HG03280 (cell line): ENCODE measurements at regions not wholly inside any gene's neighbourhood (a gene's known extent, or its start where the extent isn't known, plus 50 kb on each side); places are given as distances from the start of the nearest gene placed in this dataset.

Experiments used
- ATAC-seq: cut with Tn5 transposase; IDR thresholded peaks from one replicate; pipeline ENCODE4 v1.9.1; 2021; ENCODE audit warnings: mild to moderate bottlenecking, moderate library complexity; ENCODE audit not compliant: unreplicated experiment

DNA sequence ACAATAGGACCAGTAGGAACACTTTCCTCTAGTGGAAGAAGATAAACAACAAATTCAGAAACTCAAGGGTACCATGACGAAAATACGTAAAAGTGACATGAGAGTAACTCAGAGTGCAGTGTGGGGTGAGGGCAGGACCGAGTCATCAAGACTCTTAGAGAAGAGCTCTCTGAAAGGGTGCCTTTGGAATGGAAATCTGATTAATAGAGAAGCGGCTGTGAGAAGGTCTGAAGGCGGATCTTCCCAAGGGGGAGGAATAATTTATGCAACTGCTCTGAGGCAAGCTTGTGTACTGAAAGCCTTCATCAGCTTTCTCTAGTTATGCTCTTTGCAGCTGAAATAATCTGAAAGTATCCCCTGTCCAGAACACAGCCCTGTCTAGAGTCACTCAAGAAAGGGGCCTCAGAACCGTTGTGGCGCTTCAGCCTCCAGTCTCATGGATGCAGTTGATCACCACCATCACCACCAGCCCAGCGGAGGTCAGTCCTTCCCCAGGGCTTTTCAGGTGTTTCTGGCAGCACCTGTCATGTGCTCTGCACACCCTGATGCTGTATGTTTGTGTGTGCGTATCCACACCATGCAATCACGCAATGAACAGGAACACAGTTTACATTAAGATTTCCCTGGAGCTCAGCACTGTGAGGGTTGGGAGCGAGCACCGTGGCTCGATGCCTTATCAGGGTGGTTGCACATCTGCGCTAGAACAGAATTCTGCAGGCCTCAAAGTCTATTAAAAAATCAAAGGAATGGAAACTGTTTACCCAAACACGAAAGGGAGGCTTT, 396.5 kb downstream of the SMOC2 start:
- no peak for ATAC-seq

DNA sequence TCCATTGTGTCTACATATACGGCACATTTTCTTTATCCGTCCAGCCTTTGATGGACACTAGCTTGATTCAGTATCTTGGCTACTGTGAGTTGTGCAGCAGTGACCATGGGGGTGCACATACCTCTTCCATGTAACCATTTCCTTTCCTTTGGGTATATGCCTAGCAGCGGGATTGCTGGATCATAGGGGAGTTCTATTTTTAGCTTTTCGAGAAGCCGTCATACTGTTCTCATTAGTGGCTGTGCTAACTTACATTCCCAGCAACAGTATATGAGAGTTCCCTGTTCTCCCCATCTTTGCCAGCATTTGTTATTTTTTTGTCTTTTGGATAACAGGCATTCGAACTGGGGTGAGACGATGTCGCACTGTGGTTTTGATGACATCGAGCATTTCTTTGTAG, 395.0 kb downstream of the SMOC2 start:
- ATAC-seq, result no peak

DNA sequence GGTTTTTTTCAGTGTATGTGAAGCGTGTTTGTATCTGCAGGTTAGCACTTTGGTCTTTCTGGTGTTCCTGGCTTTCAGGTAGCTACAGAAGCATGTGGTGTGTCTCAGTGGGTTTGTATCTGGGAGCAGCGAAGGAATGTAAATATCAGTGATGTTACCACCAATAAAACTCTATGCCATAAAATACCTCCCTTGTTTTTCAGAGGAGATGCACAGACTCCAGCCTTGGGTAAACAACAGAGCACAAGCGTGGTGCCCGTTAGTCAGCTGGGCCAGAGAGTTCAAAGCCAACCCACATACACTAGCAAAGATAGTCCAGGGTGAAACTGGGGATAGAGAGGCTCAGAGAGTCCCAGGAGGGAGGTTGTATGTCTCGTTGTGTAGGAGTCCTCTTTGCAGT, 393.8 kb downstream of the SMOC2 start:
- no peak for ATAC-seq

DNA sequence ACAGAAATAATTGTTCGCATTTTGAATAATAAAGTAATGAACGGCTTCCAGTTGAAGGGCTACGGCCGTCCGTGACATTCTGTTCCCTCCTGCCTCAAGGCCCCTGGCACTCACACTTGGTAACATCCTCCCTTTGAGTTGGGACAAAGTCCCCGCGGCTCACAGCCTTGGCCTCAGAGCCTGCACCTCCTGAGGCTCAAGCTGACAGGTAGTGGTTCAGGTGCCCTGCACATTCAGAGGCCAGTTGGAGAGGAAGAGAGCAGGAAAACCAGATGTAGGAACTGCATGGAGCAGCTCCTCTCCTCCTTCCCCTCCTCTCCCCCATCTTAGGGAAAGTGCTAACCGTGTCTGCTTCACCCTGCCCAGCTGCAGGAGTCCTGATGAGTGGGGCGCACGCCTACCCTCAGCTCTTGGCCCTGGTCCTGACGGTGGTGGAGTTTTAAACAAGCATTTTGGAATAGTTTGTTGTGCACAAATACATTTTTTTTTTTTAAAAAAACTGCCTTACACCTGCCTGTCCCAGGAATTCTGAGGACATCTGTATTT, 393.1 kb downstream of the SMOC2 start:
- ATAC-seq, result no peak

DNA sequence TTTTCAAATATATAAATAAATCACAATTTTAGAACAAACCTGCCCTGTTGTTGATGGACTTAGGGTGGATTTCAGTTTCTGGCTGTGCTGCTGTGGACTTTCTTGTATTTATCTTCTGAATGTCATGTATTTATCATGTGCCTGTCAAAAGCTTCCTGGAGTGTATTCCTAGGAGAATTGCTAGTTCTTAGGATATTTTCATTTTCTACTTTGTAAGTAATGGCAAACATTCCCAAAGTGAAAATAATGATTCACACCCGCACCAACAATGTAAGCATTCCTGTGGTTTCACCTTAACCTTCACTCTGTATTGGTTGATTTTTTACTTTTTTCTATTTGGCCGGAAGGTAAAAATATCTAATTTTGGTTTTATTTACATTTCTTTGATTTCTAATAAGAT, 387.8 kb downstream of the SMOC2 start:
- no peak for ATAC-seq

DNA sequence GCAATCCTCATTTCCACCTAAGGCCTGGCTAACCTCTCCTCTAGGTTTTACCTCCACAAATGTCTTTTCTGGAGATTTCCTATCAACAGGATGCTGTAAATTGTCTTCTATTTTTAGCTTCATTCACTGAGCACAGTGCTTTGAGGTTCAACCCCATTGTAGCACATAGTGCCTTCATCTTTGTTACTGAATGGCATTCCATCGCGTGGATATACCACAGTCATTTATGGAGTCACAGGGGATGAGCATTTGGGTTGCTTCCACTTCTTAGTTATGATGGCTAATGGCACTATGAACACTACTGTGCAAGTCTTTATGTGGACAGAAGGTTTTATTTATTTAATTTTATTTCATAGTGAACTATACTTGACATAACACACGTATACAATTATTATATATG, 387.1 kb downstream of the SMOC2 start:
- ATAC-seq, result no peak

DNA sequence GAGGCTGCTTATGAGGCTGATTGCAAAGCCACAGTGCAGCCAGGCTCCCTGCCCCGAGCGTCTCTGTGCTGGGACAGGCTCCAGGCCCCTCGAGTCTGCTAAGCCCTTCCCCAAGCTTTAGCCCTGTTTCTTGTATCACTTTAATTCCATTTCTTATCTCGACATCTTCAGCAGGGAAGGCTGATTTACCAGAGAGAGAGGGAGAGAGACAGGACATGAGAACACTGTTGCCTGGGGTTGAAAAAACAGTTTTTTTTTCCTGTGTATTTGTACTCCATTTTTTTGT, 386.5 kb downstream of the SMOC2 start:
- ATAC-seq, result no peak

DNA sequence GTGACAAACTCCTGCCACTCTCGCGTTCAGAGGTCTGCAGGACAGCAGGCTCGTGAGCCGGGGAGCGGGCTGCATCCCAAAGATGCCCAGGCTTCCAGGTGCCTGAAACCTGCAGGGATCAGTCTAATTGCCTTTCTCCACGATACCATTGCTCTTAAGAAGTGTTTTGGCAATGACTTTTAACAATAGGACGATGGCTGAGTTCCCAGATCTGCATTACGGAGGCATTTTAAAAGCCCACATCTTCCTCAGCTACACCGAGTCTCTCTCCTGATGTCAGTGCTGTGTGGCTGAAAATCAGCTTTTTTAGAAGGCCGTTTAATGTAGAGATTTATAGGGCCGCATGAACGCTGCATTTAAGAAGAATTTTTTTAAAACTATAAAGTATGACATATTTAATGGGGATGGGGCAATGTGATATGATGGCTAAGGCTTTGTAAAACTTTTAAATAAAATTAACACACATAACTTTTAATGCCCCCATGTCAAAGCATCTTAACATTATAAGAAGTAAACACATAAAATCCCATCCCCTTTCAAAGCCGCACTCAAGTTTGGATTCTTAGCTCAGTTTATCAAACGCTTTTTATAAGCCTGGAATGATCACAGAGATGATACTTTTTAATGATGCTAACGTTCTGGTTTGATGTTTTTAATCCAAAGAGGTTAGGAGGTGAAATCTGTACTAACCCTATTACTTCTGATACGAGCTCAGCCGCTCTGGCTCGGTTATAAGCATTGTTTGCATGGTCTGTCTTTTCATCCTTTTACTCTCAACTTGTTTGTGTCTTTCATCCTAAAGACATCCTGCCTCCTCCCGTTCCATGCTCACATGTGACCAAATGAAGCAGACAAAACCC, 386.0 kb downstream of the SMOC2 start:
- ATAC-seq, result no peak

DNA sequence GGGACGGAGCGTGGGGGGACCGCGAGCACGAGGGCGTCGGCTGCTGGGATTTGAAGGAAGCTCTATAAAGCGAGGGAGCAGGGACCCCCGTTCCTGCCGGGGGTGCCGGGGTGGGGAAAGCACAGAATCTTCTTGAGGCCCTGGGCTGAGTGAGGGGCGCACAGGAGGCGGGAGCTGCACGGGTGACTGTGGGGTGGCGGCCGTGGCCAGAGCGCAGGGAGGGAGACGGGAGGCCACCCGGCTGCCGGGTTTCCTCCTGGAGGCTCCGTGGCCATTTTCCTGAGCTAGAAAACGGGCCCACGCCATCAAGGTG, 385.1 kb downstream of the SMOC2 start:
- no peak for ATAC-seq

DNA sequence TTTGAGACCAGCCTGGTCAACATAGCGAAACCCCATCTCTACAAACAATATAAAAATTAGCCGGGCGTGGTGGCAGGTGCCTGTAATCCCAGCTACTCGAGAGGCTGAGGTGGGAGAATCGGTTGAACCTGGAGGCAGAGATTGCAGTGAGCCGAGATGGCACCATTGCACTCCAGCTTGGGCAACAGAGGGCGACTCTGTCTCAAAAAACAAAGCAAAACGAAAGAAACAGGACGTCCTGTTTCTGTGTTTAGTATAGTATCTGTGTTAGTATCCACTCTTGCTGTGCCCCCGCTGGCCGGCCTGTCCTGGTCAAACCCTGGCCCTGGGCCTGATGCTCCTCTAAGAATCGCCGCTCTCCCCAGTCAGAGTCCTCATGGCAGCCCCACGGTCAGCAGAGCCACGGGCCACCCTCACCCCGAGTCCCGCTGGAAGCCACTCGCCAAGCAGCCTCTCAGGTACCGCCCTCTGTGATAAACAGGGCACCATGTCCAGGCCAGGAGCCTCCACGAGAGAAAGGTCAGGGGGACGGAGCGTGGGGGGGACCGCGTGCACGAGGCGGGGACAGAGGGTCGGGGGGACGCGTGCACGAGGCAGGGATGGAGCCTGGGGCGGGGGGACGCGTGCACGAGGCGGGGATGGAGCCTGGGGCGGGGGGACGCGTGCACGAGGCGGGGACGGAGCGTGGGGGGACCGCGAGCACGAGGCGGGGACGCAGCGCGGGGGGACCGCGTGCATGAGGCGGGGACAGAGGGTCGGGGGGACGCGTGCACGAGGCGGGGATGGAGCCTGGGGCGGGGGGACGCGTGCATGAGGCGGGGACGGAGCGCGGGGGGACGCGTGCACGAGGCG, 384.5 kb downstream of the SMOC2 start:
- ATAC-seq, result no peak

DNA sequence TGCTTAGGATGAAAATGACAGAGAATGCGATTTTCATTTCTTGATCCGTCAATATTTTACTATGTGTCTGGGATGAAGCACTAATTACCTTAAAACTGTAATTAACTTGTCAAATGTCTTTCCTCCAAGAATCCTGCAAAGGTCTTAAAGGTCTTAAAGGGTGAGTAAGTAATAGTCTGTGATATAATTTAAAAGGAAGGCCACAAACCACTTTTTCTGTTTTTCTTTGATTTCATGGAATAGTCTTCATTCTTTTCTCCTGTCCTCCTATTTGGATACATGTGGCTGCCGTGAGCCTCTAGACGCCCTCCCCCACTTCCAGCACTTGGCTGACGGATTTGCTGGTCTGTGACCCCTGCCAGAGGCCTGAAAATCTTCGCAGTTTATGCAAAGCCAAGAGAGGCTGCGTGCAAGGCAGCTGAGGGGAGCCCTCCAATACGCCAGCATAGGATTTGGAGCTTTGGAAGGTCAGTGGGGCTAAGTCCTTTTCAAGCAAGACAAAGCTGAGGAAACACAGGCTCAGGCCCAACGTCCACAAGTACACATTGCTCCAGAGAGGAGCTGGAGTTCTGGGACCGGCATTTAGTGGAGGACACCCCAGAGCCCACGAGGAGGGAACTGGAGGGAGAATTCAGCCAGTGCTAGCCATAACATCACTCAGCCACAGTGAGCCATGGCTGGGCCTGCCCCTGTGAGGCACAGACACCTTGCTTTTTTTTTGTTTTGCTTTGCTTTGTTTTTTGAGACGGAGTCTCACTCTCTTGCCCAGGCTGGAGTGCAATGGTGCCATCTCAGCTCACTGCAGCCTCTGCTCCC, 382.6 kb downstream of the SMOC2 start:
- ATAC-seq, result no peak

DNA sequence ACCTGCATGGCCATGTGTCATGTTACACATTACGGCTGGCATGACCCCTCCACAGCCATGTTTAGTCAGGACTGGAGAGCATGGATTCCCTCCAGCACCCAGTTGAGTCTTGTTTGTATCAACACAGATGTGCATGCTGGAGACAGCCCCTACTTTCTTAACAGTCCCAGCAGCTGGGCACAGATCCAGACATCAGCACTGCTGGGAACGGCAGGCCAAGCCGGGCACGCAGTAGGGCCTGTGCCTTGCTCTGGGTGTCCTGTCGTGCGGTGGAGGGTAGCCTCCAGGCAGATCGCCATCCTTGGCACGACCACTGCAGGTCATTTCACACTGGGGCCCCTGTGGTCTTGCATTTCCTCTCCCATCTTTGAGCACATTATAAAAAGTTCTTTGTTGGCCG, 381.4 kb downstream of the SMOC2 start:
- ATAC-seq, result no peak

DNA sequence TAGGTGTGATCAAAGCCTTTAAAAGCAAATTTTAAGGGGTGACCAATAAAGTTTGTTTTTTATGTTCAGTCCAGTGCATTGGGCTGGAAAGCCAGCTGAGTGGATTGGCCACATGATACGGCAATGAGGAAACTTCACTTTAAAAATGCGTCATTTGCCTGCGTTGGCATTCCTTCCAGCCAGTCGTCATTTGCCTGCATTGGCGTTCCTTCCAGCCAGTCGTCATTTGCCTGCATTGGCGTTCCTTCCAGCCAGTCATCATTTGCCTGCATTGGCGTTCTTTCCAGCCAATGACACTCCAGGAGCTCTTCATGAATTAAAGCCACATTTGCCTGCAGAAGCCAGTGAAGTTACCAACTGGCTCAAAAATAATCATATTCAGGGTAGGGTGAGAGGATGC, 378.6 kb downstream of the SMOC2 start:
- ATAC-seq, result no peak

DNA sequence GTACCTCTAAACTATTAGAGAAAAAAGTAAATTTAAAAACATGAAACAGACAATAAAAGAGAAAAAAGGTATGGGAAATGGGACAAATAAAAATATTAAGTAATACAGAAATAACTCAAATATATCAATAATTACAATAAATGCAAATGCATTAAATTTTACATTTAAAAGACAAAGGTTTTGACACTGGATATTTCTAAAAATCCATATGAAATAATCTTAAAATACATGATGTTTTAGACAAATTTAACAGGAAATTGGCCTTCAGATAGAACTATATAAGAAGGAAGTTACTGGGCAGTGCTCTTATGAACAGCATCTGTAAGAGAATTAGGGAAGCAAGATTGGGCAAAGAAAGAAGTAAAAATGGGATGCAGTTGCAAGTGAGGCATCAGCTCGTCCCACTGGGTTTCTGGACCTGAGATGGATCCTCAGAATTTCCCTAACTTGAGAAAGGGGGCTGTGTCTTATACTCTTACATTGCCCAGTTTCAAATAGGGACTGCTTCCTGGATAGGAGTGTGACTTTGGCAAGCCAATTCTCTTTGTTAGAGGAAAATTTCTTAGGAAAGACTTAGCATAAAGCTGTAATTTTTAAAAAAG, 376.7 kb downstream of the SMOC2 start:
- ATAC-seq, result no peak

DNA sequence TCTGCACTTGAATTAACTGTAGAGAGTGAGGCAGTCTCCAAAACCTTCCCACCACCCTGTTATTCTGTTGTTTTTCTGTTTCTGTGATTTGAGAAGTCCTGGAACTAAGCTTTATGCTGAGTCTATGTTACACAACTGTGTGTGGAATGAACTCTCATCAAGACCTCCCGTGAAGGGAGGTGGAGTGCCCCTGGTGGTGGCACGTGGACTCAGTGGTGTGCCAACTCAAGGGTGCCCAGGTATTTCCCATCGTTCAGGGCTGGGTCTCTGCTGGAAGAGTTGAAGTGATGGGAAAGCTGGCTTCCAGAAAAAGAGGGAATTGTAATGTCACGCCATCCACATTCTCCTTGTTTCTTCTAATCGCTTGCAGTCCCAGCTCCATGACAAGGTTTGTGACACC, 374.2 kb downstream of the SMOC2 start:
- no peak for ATAC-seq

DNA sequence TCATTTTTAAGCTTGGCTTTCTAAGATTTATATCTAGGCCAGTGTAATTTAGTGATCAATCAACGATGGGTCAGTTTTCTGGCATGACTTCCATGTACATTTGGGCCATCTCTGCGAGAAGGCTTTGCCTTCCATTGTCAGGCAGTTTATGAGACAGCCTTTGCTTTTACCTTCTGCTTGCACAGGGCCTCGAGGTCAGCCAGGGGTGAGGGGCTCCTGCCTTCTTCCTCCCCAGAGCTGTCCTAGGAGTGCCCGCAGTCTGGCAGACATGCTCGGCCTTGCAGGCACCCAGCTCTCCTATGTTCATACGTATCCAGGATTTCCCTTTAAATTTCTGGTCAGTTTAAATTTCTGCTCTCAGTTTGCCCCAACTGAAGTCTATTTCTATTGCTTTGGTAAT, 367.2 kb downstream of the SMOC2 start:
- ATAC-seq, result no peak

DNA sequence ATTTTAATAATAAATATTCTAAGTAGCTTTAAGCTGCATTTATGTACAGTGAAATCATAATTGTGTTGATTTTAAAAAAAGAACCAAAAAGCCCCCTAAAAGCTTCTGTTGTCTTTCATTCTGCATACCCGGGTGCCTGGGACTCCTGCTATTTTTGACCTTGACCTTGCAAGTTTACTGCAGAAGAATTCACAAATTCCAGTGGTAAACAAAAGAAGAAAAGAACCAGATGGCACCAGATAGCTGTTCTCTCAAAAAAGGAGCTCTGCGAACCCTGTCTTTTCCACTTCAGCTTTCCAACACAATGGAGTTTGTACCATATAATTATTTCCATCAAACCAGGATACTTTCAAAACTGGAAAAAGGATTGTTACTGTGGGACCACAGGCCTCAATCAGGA, 363.3 kb downstream of the SMOC2 start:
- no peak for ATAC-seq

DNA sequence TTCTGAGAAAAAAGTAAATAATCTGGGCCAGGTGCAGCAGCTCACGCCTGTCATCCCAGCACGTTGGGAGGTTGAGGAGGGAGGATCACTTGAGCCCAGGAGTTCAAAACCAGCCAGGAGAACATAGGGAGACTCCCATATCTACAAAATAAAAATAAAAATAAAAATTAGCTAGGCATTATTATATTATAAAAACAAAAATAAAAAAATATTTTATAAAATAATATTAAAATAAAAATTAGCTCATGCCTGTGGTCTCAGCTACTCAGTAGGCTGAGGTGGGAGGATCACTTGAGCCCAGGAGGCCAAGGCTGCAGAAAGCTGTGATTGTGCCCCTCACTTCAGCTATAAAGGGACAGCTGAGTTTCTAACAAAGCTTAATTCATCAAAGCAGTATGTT, 362.9 kb downstream of the SMOC2 start:
- ATAC-seq, result no peak

DNA sequence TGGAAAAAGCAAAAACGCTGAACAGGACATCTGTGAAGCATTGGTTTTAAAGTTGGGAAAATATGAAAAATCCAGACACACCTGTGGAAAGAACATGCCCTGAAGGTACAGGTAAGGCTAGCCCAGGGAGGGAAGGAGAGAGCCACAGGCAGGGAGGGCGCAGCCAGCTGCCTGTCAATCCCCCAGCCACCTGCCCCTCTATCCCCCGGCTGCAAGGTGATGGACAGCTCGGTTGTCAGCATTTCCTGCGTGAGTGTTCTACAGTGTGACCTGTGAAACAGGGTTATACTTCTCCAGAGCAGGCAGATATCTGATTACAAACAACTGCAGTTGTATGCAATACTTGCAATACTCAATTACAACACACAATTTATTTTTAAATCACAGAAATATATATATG, 358.1 kb downstream of the SMOC2 start:
- no peak for ATAC-seq

DNA sequence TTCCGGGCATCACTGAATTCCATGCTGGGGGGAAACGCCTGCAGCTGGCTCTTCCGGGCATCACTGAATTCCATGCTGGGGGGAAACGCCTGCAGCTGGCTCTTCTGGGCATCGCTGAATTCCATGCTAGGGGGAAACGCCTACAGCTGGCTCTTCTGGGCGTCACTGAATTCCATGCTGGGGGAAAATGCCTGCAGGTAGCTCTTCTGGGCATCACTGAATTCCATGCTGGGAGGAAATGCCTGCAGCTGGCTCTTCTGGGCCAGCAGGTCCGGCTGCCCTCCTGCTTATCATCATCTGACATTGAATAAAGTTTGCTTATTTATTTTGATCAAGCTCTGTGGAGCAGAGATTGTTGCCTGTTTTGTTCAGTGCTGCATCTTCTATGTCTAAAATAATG, 355.1 kb downstream of the SMOC2 start:
- ATAC-seq, result no peak
